Liver (tissue), 7 donors: ENCODE measurements at regions not wholly inside any gene's neighbourhood (a gene's known extent, or its start where the extent isn't known, plus 50 kb on each side); places are given as distances from the start of the nearest gene placed in this dataset.
"Not testable (repeated sequence)": the region's sequence is repeated elsewhere in the genome, so short reads cannot be mapped to it uniquely, and the experiment has no call there.

Source experiments
- DNase-seq: peaks from one replicate; pipeline ENCODE4 v3.0.0-alpha.2; 2017; ENCODE audit warnings: low spot score
- H3K27ac ChIP-seq, 2 donors: one replicate each; pipeline ENCODE4 v1.7.0; 2013; ENCODE audit warnings: inconsistent platforms in 2 of 2, low read length in 2 of 2, control low read depth in 1 of 2, low read depth in 1 of 2, mild to moderate bottlenecking in 1 of 2
- H3K27me3 ChIP-seq, 4 donors: one replicate each; pipeline versions ENCODE4 v1.6.1 to v1.7.0; 2013; ENCODE audit warnings: low read length in 3 of 4, inconsistent platforms in 1 of 4, mild to moderate bottlenecking in 1 of 4, moderate library complexity in 1 of 4; ENCODE audit not compliant: control insufficient read depth in 4 of 4, insufficient read depth in 4 of 4
- H3K36me3 ChIP-seq, 4 donors: one replicate each; pipeline versions ENCODE4 v1.6.1 to v1.7.0; 2013; ENCODE audit warnings: low read length in 3 of 4, mild to moderate bottlenecking in 3 of 4, low read depth in 1 of 4, moderate library complexity in 1 of 4; ENCODE audit not compliant: control insufficient read depth in 4 of 4, insufficient read depth in 3 of 4
- H3K4me1 ChIP-seq, 4 donors: one replicate each; pipeline versions ENCODE4 v1.6.1 to v1.7.0; 2013; ENCODE audit warnings: low read length in 3 of 4, mild to moderate bottlenecking in 3 of 4, moderate library complexity in 1 of 4; ENCODE audit not compliant: control insufficient read depth in 4 of 4, insufficient read depth in 4 of 4
- H3K4me3 ChIP-seq, 3 donors: one replicate each; pipeline versions ENCODE4 v1.6.1 to v1.7.0; 2013; ENCODE audit warnings: low read length in 3 of 3, control low read depth in 1 of 3, low read depth in 1 of 3, mild to moderate bottlenecking in 1 of 3
- H3K9ac ChIP-seq, 2 donors: one replicate each; pipeline ENCODE4 v1.7.0; 2013; ENCODE audit warnings: low read length in 2 of 2, mild to moderate bottlenecking in 2 of 2, moderate library complexity in 2 of 2, control low read depth in 1 of 2, low read depth in 1 of 2
- H3K9me3 ChIP-seq, 4 donors: one replicate each; pipeline versions ENCODE4 v1.6.1 to v1.7.0; 2013; ENCODE audit warnings: low read length in 3 of 4; ENCODE audit not compliant: control insufficient read depth in 4 of 4
- RXRA ChIP-seq, 2 donors: IDR thresholded peaks; 2 replicates each; pipeline ENCODE4 v1.6.1; 2017 to 2018; ENCODE audit warnings: antibody characterized with exemption in 2 of 2, mild to moderate bottlenecking in 1 of 2
- WGBS: extraction: QIAGEN DNeasy Blood & Tissue Kit; methylation state at CpG from one replicate; pipeline ENCODE4 v1.1.7; 2013; 5-methylcytosine and 5-hydroxymethylcytosine counted together
- donor health status: healthy.
- donor health status: healthy.
- donor health status: healthy.
- donor health status: healthy.

DNA sequence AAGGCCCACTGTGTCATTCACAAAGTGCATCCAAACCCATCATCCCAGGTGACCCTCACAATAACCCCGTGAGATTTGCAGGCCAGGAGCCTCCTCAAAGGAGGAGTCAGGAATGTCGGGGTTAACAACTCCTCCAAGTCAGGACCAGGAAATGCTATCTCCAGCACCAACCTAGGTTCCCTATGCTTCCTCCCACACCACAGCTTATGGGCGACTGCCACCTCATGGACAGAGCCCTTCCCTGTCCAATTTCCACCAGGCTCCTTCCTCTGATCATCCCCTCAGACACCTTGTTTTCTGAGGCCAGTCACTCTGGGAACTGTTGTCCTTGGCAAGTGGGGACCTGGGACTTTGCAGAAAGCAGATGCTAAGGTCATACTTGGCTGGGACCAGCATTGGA is 77.8 kb downstream of the LIMS3 start:
- H3K27me3 ChIP-seq, H3K27ac ChIP-seq: not testable (repeated sequence)
- 47% methylated on average over 2 of the region's 3 CpGs for WGBS

GRCh38 chr2:109980754-109981153 is 82.3 kb downstream of the LIMS3 start:
- WGBS: 8% methylated on average over 2 of the region's 4 CpGs
- H3K27ac ChIP-seq, H3K9ac ChIP-seq, H3K4me1 ChIP-seq, H3K36me3 ChIP-seq, H3K9me3 ChIP-seq, H3K27me3 ChIP-seq, DNase-seq, H3K4me3 ChIP-seq: not testable (repeated sequence)

More for the DNA sequence above, 77.8 kb downstream of the LIMS3 start:
- not testable (repeated sequence) for H3K4me3 ChIP-seq, DNase-seq, H3K36me3 ChIP-seq, H3K9me3 ChIP-seq, H3K4me1 ChIP-seq, H3K9ac ChIP-seq

DNA sequence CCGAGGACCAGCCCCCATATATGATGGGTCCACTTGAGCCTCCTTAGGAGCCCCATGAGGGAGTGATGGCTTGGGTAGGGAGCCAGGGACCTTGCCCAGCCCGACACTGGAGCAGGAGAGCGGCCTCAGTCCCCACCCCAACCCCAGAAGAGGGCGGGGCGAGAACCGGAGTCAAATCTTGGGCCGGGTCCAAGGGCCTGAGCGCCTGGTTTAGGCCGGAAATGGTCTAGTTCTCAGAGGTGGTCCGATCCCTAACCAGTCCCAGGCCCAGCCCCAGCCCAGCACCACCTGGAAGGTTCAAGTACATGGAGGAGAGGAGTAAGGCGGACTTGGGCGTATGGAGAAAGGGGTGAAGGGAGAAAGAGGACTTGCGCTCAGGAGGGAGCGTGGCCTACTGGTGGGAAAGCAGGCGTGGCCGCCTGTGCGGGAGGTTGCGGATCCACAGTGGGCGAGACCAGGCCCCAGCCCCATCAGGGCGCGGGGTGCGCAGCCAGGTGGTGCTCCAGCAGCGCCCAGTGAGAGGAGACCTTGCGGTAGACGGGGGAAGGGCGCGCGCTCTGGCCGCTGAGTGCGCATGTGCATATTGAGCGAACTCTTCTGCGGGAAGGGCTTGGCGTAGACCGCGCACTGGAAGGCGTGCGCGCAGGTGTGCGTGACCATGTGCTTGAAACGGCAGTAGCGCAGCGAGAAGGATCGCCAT is 88.1 kb downstream of the LIMS3 start:
- not testable (repeated sequence) for H3K9ac ChIP-seq, H3K27me3 ChIP-seq, H3K4me3 ChIP-seq, DNase-seq, H3K9me3 ChIP-seq, H3K27ac ChIP-seq, H3K4me1 ChIP-seq, H3K36me3 ChIP-seq
- WGBS: no CpG with 5 or more reads among the region's 43 CpGs

DNA sequence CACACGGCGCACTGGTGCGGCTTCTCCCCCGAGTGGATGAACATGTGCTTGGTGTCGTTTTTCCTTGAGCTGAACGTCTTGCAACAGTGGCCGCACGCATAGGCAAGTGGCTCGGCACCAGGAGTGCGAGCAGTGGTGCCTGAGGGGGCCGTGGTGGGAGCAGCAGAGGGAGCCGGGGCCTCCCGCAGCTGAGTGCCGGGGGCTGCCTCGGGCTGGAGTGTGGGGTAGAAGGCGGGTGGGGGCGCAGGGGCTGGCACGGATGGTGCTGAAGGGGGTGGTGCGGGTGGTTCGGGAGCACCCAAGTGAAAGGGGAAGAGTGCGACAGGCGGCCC is 88.6 kb downstream of the LIMS3 start:
- no CpG with 5 or more reads among the region's 22 CpGs for WGBS
- H3K4me1 ChIP-seq, DNase-seq, H3K27me3 ChIP-seq, H3K9me3 ChIP-seq, H3K27ac ChIP-seq, H3K9ac ChIP-seq, H3K36me3 ChIP-seq, H3K4me3 ChIP-seq: not testable (repeated sequence)

GRCh38 chr2:109987458-109988345 is 89.2 kb downstream of the LIMS3 start:
- no CpG with 5 or more reads among the region's 75 CpGs for WGBS

GRCh38 chr2:109999395-109999794 is 100.9 kb downstream of the LIMS3 start:
- DNase-seq, H3K27ac ChIP-seq: not testable (repeated sequence)

More at GRCh38 chr2:109987458-109988345, 89.2 kb downstream of the LIMS3 start:
- H3K27ac ChIP-seq, DNase-seq, H3K9me3 ChIP-seq, H3K36me3 ChIP-seq, H3K27me3 ChIP-seq, H3K4me3 ChIP-seq, H3K9ac ChIP-seq, H3K4me1 ChIP-seq: not testable (repeated sequence)

GRCh38 chr2:110002502-110002901 is 104.0 kb downstream of the LIMS3 start:
- not testable (repeated sequence) for DNase-seq, H3K27me3 ChIP-seq, H3K9ac ChIP-seq, H3K4me1 ChIP-seq, H3K36me3 ChIP-seq, H3K4me3 ChIP-seq, H3K27ac ChIP-seq, H3K9me3 ChIP-seq
- no CpG with 5 or more reads among the region's 2 CpGs for WGBS

More at GRCh38 chr2:109999395-109999794, 100.9 kb downstream of the LIMS3 start:
- peak in 1 of 2 donors; percentile 5 for TF ChIP-seq RXRA (IDR thresholded peaks at IDR 0.05)
- H3K36me3 ChIP-seq, H3K9ac ChIP-seq, H3K4me3 ChIP-seq, H3K9me3 ChIP-seq, H3K4me1 ChIP-seq, H3K27me3 ChIP-seq: not testable (repeated sequence)

DNA sequence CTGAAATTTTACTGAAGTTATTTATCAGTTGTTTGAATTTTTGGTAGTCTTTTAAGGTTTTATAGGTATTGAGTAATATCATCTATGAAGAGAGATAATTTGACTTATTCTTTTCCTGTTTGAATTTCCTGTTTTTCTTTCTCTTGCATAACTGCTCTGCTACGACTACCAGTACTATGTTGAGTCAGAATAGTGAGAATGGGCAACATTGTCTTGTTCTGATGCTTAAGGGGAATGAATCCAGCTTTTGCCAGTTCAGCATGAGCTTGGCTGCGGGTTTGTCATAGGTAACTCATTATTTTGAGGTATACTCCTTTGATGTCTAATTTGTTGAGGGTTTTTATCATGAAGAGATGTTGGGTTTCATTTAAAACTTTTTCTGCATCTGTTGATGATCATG is 102.2 kb downstream of the MALL start:
- not testable (repeated sequence) for H3K9me3 ChIP-seq, H3K36me3 ChIP-seq, H3K27ac ChIP-seq, H3K27me3 ChIP-seq, H3K4me3 ChIP-seq, H3K9ac ChIP-seq, DNase-seq, H3K4me1 ChIP-seq
- WGBS: no CpG with 5 or more reads among the region's 2 CpGs
